Epithelial cell of esophagus (primary cell): ENCODE measurements at regions not wholly inside any gene's neighbourhood (a gene's known extent, or its start where the extent isn't known, plus 50 kb on each side); places are given as distances from the start of the nearest gene placed in this dataset.
"Not testable (repeated sequence)": the region's sequence is repeated elsewhere in the genome, so short reads cannot be mapped to it uniquely, and the experiment has no call there.

Source experiments
- DNase-seq: peaks from one replicate; pipeline ENCODE4 v3.0.0; 2010; ENCODE audit warnings: low read depth
- H3K4me3 ChIP-seq: 2 replicates; pipeline ENCODE4 v1.5.1; 2011; ENCODE audit warnings: mild to moderate bottlenecking, low read length, control low read depth
- TF ChIP-seq, protein P1 (sequence below): IDR thresholded peaks from 2 replicates; pipeline ENCODE4 v1.5.1; 2011; ENCODE audit warnings: low read depth, mild to moderate bottlenecking, low read length, control low read depth, inconsistent platforms; ENCODE audit not compliant: insufficient read depth; ENCODE audit errors: missing control alignments

GRCh38 chr1:206391903-206392302 is 78.4 kb upstream of the IKBKE start:
- not testable (repeated sequence) for H3K4me3 ChIP-seq, DNase-seq

DNA sequence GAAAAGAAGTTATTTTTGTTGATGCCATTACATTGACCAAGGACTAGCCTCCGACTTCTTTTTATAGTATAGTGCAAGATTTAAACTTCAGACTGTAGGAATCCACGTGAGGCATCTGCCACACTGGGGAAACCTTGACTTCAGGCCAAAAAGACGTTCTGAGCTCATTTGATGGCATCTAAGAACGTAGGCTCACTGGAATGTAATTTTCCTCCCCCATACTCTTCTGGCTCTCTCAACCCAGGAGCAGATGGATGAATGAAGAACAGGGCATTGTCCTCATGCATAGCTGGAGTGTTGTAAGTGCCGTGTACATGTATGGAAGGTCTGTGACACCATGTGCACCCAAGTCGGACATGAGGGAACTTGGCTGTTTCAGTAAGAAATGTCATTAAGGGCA is 72.8 kb upstream of the IKBKE start:
- not testable (repeated sequence) for H3K4me3 ChIP-seq, DNase-seq

GRCh38 chr1:206398261-206398660 is 72.0 kb upstream of the IKBKE start:
- H3K4me3 ChIP-seq, DNase-seq: not testable (repeated sequence)

DNA sequence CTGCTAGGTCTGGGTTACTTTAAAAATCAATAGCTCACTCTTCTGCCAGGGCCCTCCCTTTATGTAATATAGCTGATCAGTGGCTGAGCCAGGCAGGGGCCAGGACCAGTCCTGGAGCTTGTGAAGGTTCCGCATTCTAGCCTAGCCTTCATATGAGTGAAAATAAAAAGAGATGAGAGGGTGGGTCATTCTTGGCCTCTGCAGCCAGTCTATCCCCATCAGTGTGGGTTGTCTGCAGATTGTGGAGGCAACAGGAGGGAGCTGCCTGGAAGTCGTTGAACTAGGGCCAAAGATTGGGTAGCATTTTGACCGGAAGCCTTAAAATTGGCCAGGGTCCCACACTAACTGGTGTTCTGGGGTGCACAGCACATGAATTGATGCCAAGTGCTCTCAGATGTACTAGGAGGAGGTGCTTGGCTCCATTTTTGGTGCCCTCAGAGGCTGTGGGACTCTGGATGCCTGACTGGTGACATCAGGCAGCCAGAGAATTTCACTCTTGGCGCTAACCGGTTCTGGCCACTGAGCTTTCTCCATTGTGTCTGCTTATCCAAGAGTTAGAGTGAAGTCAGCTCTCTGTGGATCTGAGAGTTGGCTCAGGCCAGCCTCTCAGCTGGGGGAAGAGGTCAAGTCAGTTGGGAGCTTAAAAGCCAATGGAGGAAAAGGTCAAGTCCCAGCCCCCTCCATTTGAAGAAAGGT is 66.5 kb upstream of the IKBKE start:
- not testable (repeated sequence) for DNase-seq, H3K4me3 ChIP-seq

- DNase-seq, H3K4me3 ChIP-seq: not testable (repeated sequence)
Measured at GRCh38 chr1:206404309-206405027, 65.8 kb upstream of the IKBKE start.

GRCh38 chr1:206405282-206405681 is 65.0 kb upstream of the IKBKE start:
- not testable (repeated sequence) for H3K4me3 ChIP-seq, DNase-seq

DNA sequence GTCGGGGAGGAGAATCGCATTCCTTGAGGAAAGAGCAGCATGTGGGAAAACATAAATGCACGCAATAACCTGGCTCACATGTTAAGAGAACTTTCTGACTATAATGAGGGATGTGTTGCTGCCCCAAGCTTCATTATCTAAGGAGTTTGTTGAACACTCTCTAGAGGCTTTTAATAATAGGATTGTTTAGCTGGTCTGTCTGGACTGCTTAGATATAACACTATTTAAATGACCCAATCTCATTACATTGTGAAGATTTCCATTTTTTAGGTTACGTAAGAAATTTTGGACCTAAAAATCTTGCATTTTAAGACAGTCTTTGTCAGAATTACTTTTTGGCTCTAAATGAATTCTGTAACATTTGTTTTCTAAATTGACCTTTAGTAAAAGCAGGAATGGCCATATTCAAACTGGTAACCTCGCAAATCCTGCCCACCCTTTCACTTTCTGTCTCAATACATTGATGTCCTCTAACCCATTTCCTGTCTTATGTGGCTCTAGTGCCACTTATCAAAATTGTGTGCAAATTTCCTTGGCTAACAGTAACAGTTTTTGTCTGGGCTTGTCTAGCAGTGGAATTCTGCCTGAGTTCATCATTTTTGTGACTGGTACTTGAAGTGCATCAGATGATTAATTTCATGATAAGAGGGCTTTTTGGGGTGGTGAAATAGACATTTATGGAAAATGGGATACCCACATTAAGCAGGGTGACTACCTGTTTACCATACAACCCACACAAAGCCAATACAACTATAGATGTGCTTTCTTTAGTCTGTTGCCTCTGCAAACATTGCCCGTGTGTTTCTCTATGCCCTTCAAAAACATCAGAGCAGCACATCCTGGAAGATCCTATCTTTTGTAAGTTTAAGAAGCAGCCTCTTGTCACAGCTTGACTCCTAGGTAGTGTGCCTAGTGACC is 61.6 kb upstream of the IKBKE start:
- DNase-seq, H3K4me3 ChIP-seq: not testable (repeated sequence)

- no peak overlapping the region for H3K4me3 ChIP-seq
- TF ChIP-seq, protein P1, sequence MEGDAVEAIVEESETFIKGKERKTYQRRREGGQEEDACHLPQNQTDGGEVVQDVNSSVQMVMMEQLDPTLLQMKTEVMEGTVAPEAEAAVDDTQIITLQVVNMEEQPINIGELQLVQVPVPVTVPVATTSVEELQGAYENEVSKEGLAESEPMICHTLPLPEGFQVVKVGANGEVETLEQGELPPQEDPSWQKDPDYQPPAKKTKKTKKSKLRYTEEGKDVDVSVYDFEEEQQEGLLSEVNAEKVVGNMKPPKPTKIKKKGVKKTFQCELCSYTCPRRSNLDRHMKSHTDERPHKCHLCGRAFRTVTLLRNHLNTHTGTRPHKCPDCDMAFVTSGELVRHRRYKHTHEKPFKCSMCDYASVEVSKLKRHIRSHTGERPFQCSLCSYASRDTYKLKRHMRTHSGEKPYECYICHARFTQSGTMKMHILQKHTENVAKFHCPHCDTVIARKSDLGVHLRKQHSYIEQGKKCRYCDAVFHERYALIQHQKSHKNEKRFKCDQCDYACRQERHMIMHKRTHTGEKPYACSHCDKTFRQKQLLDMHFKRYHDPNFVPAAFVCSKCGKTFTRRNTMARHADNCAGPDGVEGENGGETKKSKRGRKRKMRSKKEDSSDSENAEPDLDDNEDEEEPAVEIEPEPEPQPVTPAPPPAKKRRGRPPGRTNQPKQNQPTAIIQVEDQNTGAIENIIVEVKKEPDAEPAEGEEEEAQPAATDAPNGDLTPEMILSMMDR = no peak
- DNase-seq = no peak
Measured at GRCh38 chr1:206411321-206411720, 59.0 kb upstream of the IKBKE start.

DNA sequence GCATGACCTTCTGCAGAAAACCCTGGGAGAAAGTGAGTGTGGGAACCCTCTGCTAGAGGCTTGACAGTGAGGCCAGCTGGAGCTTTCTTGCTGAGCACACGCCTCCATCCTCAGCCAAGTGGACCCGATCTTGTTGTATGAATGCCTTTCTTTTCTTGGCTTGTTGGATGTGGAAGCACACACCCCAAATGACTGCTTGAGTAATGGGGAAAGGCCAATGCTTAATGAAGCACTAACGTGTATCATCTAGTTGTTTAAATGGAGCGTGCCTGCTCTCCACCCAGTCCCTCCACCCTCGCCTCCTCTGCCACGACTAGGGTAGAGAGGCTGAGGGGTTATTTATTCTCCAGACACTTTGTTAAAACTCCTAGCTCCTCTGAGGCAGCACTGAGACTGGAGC is 54.3 kb upstream of the IKBKE start:
- H3K4me3 ChIP-seq = no peak overlapping the region
- no peak for DNase-seq
- TF ChIP-seq, protein P1 = no peak

DNA sequence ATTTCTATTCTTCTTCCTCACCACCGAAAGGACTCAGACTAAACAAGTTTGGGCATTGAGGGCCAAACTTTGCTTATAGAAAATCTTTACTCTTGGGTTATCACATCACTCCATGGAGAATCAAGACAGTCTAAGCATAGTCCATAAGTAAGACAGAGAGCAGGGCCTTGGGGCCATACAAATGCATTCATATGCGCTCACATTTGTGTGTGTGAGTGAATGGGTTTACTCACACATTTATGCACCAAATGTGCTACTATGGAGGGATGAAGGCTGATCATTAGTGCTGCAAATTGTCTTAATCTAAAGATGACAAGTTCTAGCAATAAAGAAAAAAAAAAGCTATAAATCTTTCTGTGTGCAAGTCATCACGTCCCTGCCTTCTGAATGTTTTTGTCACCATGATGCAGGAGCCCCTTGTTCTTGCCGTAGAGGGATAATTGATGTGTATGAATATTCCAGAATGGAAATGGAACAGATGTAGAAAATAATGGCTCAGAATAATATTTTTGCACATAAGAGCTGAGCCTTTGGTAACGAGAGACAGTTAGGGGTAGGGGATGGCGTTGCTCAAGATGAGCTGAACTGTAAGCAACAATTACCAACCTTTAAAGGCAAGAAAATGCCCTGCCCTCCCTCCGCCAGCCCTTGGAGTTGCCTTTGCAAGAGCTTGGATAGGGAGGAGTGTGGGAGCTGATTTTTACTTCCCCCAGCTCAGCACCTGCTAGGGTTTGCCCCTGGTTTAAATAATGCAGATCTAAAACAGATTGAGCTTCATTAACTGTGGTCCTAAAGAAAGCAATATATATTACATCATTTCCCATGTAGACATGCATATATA is 52.3 kb upstream of the IKBKE start:
- TF ChIP-seq, protein P1 = no peak
- no peak overlapping the region for H3K4me3 ChIP-seq
- no peak for DNase-seq
